Choroid plexus epithelial cell (primary cell): ENCODE measurements at regions not wholly inside any gene's neighbourhood (a gene's known extent, or its start where the extent isn't known, plus 50 kb on each side); places are given as distances from the start of the nearest gene placed in this dataset.

Experiments used
- DNase-seq: peaks from one replicate; pipeline ENCODE4 v3.0.0-alpha.2; 2010; ENCODE audit warnings: low read depth
- H3K4me3 ChIP-seq: 2 replicates; pipeline ENCODE4 v1.5.1; 2011; ENCODE audit warnings: low read depth, mild to moderate bottlenecking, control low read depth, low read length, moderate library complexity
- CTCF ChIP-seq: conservative IDR thresholded peaks from 2 replicates; pipeline ENCODE4 v1.5.1; 2011; ENCODE audit warnings: low read depth, mild to moderate bottlenecking, control low read depth, inconsistent platforms, low read length, moderate library complexity

GRCh38 chr6:14207448-14207847, 89.9 kb downstream of the CD83 start:
- no peak for DNase-seq
- H3K4me3 ChIP-seq = no peak overlapping the region
- no peak for TF ChIP-seq CTCF

GRCh38 chr6:14209000-14209399, 91.4 kb downstream of the CD83 start:
- no peak for TF ChIP-seq CTCF
- no peak overlapping the region for H3K4me3 ChIP-seq
- DNase-seq = no peak

- no peak overlapping the region for H3K4me3 ChIP-seq
- no peak for DNase-seq
- no peak for TF ChIP-seq CTCF
Observed at GRCh38 chr6:14210077-14210476, 92.5 kb downstream of the CD83 start.

GRCh38 chr6:14210663-14211561, 93.3 kb downstream of the CD83 start:
- peak overlapping the region; percentile 72 for H3K4me3 ChIP-seq
- DNase-seq = peak; percentile 90
- TF ChIP-seq CTCF = peak; percentile 41

- no peak for TF ChIP-seq CTCF
- DNase-seq = peak; percentile 45
- peak overlapping the region; percentile 66 for H3K4me3 ChIP-seq
Observed at GRCh38 chr6:14211562-14211942, 94.0 kb downstream of the CD83 start.

GRCh38 chr6:14212020-14212419, 94.4 kb downstream of the CD83 start:
- no peak for DNase-seq
- no peak overlapping the region for H3K4me3 ChIP-seq
- no peak for TF ChIP-seq CTCF

- TF ChIP-seq CTCF = no peak
- no peak for DNase-seq
- H3K4me3 ChIP-seq = no peak overlapping the region
Observed at GRCh38 chr6:14212632-14213031, 95.1 kb downstream of the CD83 start.
